Mammary epithelial cell (primary cell): ENCODE measurements at regions not wholly inside any gene's neighbourhood (a gene's known extent, or its start where the extent isn't known, plus 50 kb on each side); places are given as distances from the start of the nearest gene placed in this dataset.

ENCODE experiments used
- CTCF ChIP-seq, 2 donors: IDR thresholded peaks in 1 of 2; conservative IDR thresholded peaks in 1 of 2; 2 replicates each; pipeline ENCODE4 v1.5.1; 2011 to 2012; ENCODE audit warnings: inconsistent platforms in 2 of 2, low read length in 2 of 2, mild to moderate bottlenecking in 2 of 2, control low read depth in 1 of 2, low read depth in 1 of 2; ENCODE audit not compliant: insufficient read depth in 1 of 2; ENCODE audit errors: extremely low read depth in 1 of 2
- EZH2 ChIP-seq: IDR thresholded peaks from 2 replicates; pipeline ENCODE4 v1.6.1; 2012; ENCODE audit warnings: low read length, inconsistent platforms, borderline replicate concordance

- TF ChIP-seq CTCF (conservative IDR thresholded peaks at IDR 0.05 in 1 of 2, IDR thresholded peaks at IDR 0.05 in 1 of 2; ENCODE audit: extremely low read depth in 1 of 2, insufficient read depth in 1 of 2, low read depth in 1 of 2, low read length in 2 of 2) (no peak), EZH2 (no peak)
These were observed 66.0 kb upstream of the TNS3 start for GRCh38 chr7:47647918-47648250.
